OCI-LY3 (cell line): ENCODE measurements at regions not wholly inside any gene's neighbourhood (a gene's known extent, or its start where the extent isn't known, plus 50 kb on each side); places are given as distances from the start of the nearest gene placed in this dataset.

ENCODE experiments used
- H2AFZ ChIP-seq: fragments of 200-600, 300-600 bp; shearing (Covaris generic); 2 replicates; pipeline ENCODE4 v1.6.0; 2014; ENCODE audit warnings: antibody characterized with exemption, low read depth, low read length
- H3K27ac ChIP-seq: fragments of 200-600, 300-600 bp; sonication (generic); 2 replicates; pipeline ENCODE4 v1.5.1; 2014; ENCODE audit warnings: mild to moderate bottlenecking, low read length, moderate library complexity, mixed read lengths
- H3K27me3 ChIP-seq: fragments of 200-600, 300-600 bp; sonication (generic); 2 replicates; pipeline ENCODE4 v1.6.1; 2014; ENCODE audit warnings: low read depth, low read length, mixed read lengths
- H3K36me3 ChIP-seq: fragments of 200-600, 300-600 bp; sonication (generic); replicated peaks from 2 replicates; pipeline ENCODE3; 2014; ENCODE audit warnings: low read depth, low read length, mixed read lengths
- H3K4me1 ChIP-seq: fragments of 300-600, 200-600 bp; sonication (generic); 2 replicates; pipeline ENCODE4 v1.6.1; 2014; ENCODE audit warnings: low read length, mixed read lengths
- H3K4me2 ChIP-seq: fragments of 200-600, 300-600 bp; sonication (generic); 2 replicates; pipeline ENCODE4 v1.6.1; 2014; ENCODE audit warnings: low read length, mixed read lengths
- H3K4me3 ChIP-seq: fragments of 300-600, 200-600 bp; sonication (generic); 2 replicates; pipeline ENCODE4 v1.5.1; 2014; ENCODE audit warnings: antibody characterized with exemption, mild to moderate bottlenecking, low read length, moderate library complexity
- H3K79me2 ChIP-seq: fragments of 300-600, 200-600 bp; shearing (Covaris generic); 2 replicates; pipeline ENCODE4 v1.6.1; 2014; ENCODE audit warnings: mild to moderate bottlenecking, low read length, mixed read lengths
- H3K9ac ChIP-seq: fragments of 300-600, 200-600 bp; shearing (Covaris generic); 2 replicates; pipeline ENCODE4 v1.6.0; 2014; ENCODE audit warnings: mild to moderate bottlenecking, low read length, moderate library complexity
- H3K9me3 ChIP-seq: fragments of 200-600, 300-600 bp; shearing (Covaris generic); 2 replicates; pipeline ENCODE4 v1.6.1; 2014; ENCODE audit warnings: low read length, mixed read lengths; ENCODE audit not compliant: insufficient read depth
- H4K20me1 ChIP-seq: fragments of 200-600, 300-600 bp; sonication (generic); 2 replicates; pipeline ENCODE4 v1.6.1; 2016; ENCODE audit warnings: low read length, mixed read lengths; ENCODE audit not compliant: insufficient read depth
- EZH2phosphoT487 ChIP-seq: fragments of 200-600 bp; shearing (Covaris generic); IDR thresholded peaks from 2 replicates; pipeline ENCODE4 v1.6.1; 2018; ENCODE audit warnings: antibody characterized with exemption, mixed run types, low read depth
- TF ChIP-seq, protein P1 (sequence below): fragments of 200-600, 300-600 bp; sonication (generic); IDR thresholded peaks from 2 replicates; pipeline ENCODE4 v1.5.1; 2014; ENCODE audit warnings: antibody characterized with exemption, low read length, low read depth

DNA sequence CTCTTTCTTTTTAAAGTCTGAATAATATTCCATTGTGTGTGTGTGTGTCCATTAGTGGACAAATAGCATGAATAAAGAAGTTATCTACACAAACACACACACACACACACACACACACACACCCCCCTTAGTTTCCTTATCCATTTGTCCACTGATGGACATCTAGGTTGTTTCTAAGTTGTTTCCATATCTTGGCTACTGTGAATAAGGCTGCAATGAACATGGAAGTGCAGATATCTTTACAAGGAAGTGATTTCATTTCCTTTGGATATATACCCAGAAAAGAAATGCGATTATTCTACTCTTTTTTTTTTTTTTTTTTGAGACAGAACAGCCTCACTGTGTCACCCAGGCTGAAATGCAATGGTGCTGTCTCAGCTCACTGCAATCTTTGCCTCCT, 113.5 kb downstream of the MBL2 start:
- no peaks in the 10 kb centered on the region for H3K9me3 ChIP-seq
- no peak overlapping the region for H3K9ac ChIP-seq
- no peak overlapping the region for H3K4me2 ChIP-seq
- no peak overlapping the region for H2AFZ ChIP-seq
- H3K27me3 ChIP-seq, result no peaks in the 10 kb centered on the region
- no peaks in the 10 kb centered on the region for H3K4me1 ChIP-seq
- no peaks in the 10 kb centered on the region for H3K79me2 ChIP-seq
- TF ChIP-seq EZH2phosphoT487, result no peak
- TF ChIP-seq, protein P1, sequence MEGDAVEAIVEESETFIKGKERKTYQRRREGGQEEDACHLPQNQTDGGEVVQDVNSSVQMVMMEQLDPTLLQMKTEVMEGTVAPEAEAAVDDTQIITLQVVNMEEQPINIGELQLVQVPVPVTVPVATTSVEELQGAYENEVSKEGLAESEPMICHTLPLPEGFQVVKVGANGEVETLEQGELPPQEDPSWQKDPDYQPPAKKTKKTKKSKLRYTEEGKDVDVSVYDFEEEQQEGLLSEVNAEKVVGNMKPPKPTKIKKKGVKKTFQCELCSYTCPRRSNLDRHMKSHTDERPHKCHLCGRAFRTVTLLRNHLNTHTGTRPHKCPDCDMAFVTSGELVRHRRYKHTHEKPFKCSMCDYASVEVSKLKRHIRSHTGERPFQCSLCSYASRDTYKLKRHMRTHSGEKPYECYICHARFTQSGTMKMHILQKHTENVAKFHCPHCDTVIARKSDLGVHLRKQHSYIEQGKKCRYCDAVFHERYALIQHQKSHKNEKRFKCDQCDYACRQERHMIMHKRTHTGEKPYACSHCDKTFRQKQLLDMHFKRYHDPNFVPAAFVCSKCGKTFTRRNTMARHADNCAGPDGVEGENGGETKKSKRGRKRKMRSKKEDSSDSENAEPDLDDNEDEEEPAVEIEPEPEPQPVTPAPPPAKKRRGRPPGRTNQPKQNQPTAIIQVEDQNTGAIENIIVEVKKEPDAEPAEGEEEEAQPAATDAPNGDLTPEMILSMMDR, result no peak
- H3K27ac ChIP-seq, result no peak overlapping the region
- H4K20me1 ChIP-seq, result no peaks in the 10 kb centered on the region
- no peaks in the 10 kb centered on the region for H3K36me3 ChIP-seq
- H3K4me3 ChIP-seq, result no peak overlapping the region

DNA sequence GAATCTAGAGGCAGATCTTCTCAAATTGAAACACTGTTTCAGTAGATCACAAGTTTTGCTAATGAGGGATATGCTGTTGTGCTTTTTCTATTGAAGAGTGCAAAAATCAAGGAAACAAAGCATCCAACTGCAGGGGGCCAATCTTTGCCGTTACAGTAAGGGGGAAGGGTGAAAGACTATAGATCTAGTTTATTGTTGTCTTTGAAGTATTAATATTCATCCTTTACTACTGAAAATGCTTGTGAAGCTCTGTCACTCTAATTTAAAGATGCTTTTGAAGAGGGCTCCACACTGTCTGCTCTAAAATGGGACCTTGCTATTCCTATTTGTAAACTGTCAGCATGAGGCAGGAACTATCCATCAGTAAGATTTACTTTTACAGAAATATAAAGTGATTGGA, 110.3 kb downstream of the MBL2 start:
- Histone ChIP-seq H3K27ac (no peak overlapping the region), H3K4me1 (no peaks in the 10 kb centered on the region), H3K36me3 (no peaks in the 10 kb centered on the region), H3K4me2 (no peak overlapping the region), H3K4me3 (no peak overlapping the region), H3K9me3 (no peaks in the 10 kb centered on the region), H3K27me3 (no peaks in the 10 kb centered on the region), H4K20me1 (no peaks in the 10 kb centered on the region), H3K79me2 (no peaks in the 10 kb centered on the region), H3K9ac (no peak overlapping the region), H2AFZ (no peak overlapping the region)
- TF ChIP-seq, protein P1, result no peak
- TF ChIP-seq EZH2phosphoT487, result no peak

DNA sequence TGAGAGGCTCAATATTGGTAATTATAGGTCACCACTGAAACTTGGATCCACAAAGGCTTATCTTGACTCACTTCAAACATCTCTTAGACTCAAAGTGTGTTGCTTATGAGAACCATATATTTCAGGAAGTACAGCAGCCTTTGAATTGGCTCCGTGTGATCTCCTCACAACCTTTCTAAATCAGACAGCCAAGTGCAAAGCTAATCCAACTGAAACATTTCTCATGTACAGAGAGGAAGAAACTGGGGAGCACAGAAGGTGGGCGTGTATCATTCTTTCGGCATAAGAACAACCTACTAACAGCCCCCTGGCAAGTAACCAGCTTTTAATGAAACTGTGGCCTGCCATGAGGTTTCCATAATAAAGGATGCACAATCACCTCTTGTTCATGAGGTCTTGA, 109.4 kb downstream of the MBL2 start:
- no peaks in the 10 kb centered on the region for H3K36me3 ChIP-seq
- no peak for TF ChIP-seq EZH2phosphoT487
- TF ChIP-seq, protein P1, result no peak
- H3K4me1 ChIP-seq, result no peaks in the 10 kb centered on the region
- no peak overlapping the region for H2AFZ ChIP-seq
- no peaks in the 10 kb centered on the region for H4K20me1 ChIP-seq
- H3K79me2 ChIP-seq, result no peaks in the 10 kb centered on the region
- no peaks in the 10 kb centered on the region for H3K27me3 ChIP-seq
- no peaks in the 10 kb centered on the region for H3K9me3 ChIP-seq
- no peak overlapping the region for H3K27ac ChIP-seq
- H3K4me2 ChIP-seq, result no peak overlapping the region
- H3K9ac ChIP-seq, result no peak overlapping the region
- no peak overlapping the region for H3K4me3 ChIP-seq

DNA sequence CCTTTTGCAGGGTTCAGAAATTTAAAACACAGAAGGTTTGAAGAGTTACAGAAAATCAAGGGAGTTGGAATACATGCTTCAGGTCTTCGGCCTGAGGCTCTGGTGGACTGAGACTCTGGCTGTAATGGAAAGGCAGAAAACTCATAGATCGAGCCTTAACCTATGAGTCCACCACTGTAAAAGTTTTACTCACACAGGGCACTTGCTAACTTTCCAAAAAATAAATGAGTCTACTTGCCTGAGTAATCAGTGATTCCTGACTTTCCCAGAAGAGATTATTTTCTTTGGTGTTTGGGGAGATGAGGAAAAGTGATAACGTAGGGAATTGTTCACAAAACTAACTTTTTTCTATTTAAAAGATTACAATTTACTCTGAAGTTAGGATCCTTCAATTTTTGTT, 108.0 kb downstream of the MBL2 start:
- Histone ChIP-seq H3K27me3 (no peaks in the 10 kb centered on the region), H3K9me3 (no peaks in the 10 kb centered on the region), H3K4me3 (no peak overlapping the region), H2AFZ (no peak overlapping the region), H3K36me3 (no peaks in the 10 kb centered on the region), H3K4me2 (no peak overlapping the region), H3K27ac (no peak overlapping the region), H3K9ac (no peak overlapping the region), H3K79me2 (no peaks in the 10 kb centered on the region), H3K4me1 (no peaks in the 10 kb centered on the region), H4K20me1 (no peaks in the 10 kb centered on the region)
- no peak for TF ChIP-seq EZH2phosphoT487
- TF ChIP-seq, protein P1, result no peak
